Thymus (tissue), 11 donors: ENCODE measurements at regions not wholly inside any gene's neighbourhood (a gene's known extent, or its start where the extent isn't known, plus 50 kb on each side); places are given as distances from the start of the nearest gene placed in this dataset.

Experiments
- DNase-seq, 9 donors: peaks; one replicate each; pipeline ENCODE4 v3.0.0-alpha.2; 2013; ENCODE audit warnings: low spot score in 9 of 9, low read depth in 6 of 9, missing footprints in 1 of 9
- H3K27ac ChIP-seq, 2 donors: one replicate each; pipeline ENCODE4 v1.5.1; 2013; ENCODE audit warnings: control low read depth in 1 of 2, low read depth in 1 of 2, low read length in 1 of 2, mild to moderate bottlenecking in 1 of 2, moderate library complexity in 1 of 2
- H3K27me3 ChIP-seq, 2 donors: one replicate each; pipeline ENCODE4 v1.5.1; 2013; ENCODE audit warnings: low read length in 1 of 2; ENCODE audit not compliant: control insufficient read depth in 2 of 2, insufficient read depth in 1 of 2
- H3K36me3 ChIP-seq, 2 donors: one replicate each; pipeline ENCODE4 v1.5.1; 2013; ENCODE audit warnings: low read length in 1 of 2, mild to moderate bottlenecking in 1 of 2, moderate library complexity in 1 of 2; ENCODE audit not compliant: control insufficient read depth in 2 of 2, insufficient read depth in 2 of 2
- H3K4me1 ChIP-seq, 2 donors: one replicate each; pipeline ENCODE4 v1.5.1; 2013; ENCODE audit warnings: low read length in 2 of 2; ENCODE audit not compliant: control insufficient read depth in 2 of 2, insufficient read depth in 2 of 2
- H3K4me3 ChIP-seq, 2 donors: one replicate each; pipeline ENCODE4 v1.5.1; 2013; ENCODE audit warnings: low read length in 2 of 2, control low read depth in 1 of 2, mild to moderate bottlenecking in 1 of 2
- H3K9me3 ChIP-seq, 2 donors: one replicate each; pipeline ENCODE4 v1.5.1; 2013; ENCODE audit warnings: low read length in 1 of 2, mild to moderate bottlenecking in 1 of 2; ENCODE audit not compliant: control insufficient read depth in 2 of 2, insufficient read depth in 1 of 2
- WGBS: extraction: QIAGEN DNeasy Blood & Tissue Kit; methylation state at CpG from one replicate; pipeline ENCODE4 v1.1.7; 2013; 5-methylcytosine and 5-hydroxymethylcytosine counted together
- donor health status: healthy.

GRCh38 chr5:171682801-171683200 lies 102.8 kb upstream of the SMIM23 start:
- 96% methylated on average over 9 of the region's 9 CpGs for WGBS

GRCh38 chr5:171684169-171684568 lies 101.4 kb upstream of the SMIM23 start:
- H3K27ac ChIP-seq = no peak overlapping the region
- no peak for DNase-seq
- H3K4me1 ChIP-seq = no peaks in the 10 kb centered on the region
- H3K4me3 ChIP-seq = no peak overlapping the region
- H3K36me3 ChIP-seq = no peaks in the 10 kb centered on the region
- H3K27me3 ChIP-seq = peaks cover 0 to 4% of the 10 kb centered on the region in 2 donors
- no peaks in the 10 kb centered on the region for H3K9me3 ChIP-seq
- WGBS = 94% methylated on average over 5 of the region's 5 CpGs

More at GRCh38 chr5:171682801-171683200, 102.8 kb upstream of the SMIM23 start:
- Histone ChIP-seq H3K4me1 (no peaks in the 10 kb centered on the region), H3K27me3 (peaks cover 0 to 4% of the 10 kb centered on the region in 2 donors), H3K4me3 (no peak overlapping the region), H3K27ac (no peak overlapping the region), H3K36me3 (no peaks in the 10 kb centered on the region), H3K9me3 (no peaks in the 10 kb centered on the region)
- DNase-seq = no peak

- Histone ChIP-seq H3K4me3 (no peak overlapping the region), H3K9me3 (no peaks in the 10 kb centered on the region), H3K36me3 (no peaks in the 10 kb centered on the region), H3K27me3 (no peaks in the 10 kb centered on the region), H3K27ac (no peak overlapping the region), H3K4me1 (no peaks in the 10 kb centered on the region)
- 97% methylated on average over 11 of the region's 11 CpGs for whole genome bisulfite sequencing
- DNase-seq = no peak
Observed at GRCh38 chr5:171688696-171689495, 96.7 kb upstream of the SMIM23 start.

GRCh38 chr5:171689853-171690417 lies 95.7 kb upstream of the SMIM23 start:
- Histone ChIP-seq H3K36me3 (no peaks in the 10 kb centered on the region), H3K27me3 (no peaks in the 10 kb centered on the region), H3K27ac (no peak overlapping the region), H3K4me3 (no peak overlapping the region), H3K4me1 (no peaks in the 10 kb centered on the region), H3K9me3 (no peaks in the 10 kb centered on the region)
- no peak for DNase-seq

- H3K4me1 ChIP-seq = no peaks in the 10 kb centered on the region
- no peaks in the 10 kb centered on the region for H3K36me3 ChIP-seq
- no peak overlapping the region for H3K27ac ChIP-seq
- 89% methylated on average over 3 of the region's 3 CpGs for WGBS
- no peaks in the 10 kb centered on the region for H3K27me3 ChIP-seq
- no peaks in the 10 kb centered on the region for H3K9me3 ChIP-seq
- no peak for DNase-seq
- H3K4me3 ChIP-seq = no peak overlapping the region
Observed at GRCh38 chr5:171692107-171692506, 93.5 kb upstream of the SMIM23 start.

DNA sequence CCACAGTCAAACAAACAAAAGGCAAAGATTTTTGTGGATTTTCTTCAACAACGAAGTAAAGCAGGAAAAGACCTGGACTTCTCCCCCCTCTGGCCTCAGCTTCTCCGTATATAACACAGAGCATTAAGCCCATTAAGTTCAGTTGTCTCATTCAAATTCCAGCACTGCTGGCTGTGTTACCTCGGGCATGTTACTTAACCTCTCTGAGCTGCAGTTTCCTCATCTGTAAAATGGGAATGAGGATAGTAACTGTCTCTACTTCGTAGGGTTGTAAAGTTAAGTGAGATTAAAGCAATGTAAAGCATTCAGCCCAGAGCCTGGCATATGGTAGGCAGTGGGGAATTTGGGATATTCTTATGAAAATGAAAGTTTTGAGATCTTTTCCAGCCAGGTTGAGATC lies 92.7 kb upstream of the SMIM23 start:
- Histone ChIP-seq H3K4me3 (no peak overlapping the region), H3K36me3 (no peaks in the 10 kb centered on the region), H3K4me1 (no peaks in the 10 kb centered on the region), H3K9me3 (no peaks in the 10 kb centered on the region), H3K27ac (no peak overlapping the region), H3K27me3 (no peaks in the 10 kb centered on the region)
- no peak for DNase-seq
- 93% methylated on average over 4 of the region's 4 CpGs for WGBS

DNA sequence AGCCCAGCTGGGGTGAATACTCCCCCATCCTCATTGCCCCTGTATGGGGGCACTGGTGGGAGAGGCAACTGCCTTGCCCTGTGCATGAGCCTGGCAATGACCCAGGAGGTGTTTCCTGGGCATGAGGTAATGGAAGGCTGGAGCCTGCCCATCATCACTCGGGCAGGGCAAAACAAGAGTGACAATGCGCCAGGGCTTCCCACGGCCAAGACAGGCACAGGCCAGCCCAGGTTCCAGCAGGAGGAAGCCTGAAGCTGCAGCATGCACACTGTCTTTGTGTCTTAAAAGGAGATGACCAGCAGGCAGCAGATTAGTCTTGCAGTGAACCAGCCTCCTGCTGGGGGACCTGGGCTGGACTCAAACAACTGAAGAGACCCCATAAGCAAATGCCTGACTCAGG lies 92.2 kb upstream of the SMIM23 start:
- H3K9me3 ChIP-seq = no peaks in the 10 kb centered on the region
- no peaks in the 10 kb centered on the region for H3K36me3 ChIP-seq
- no peak overlapping the region for H3K27ac ChIP-seq
- H3K27me3 ChIP-seq = no peaks in the 10 kb centered on the region
- WGBS = 70% methylated on average over 3 of the region's 3 CpGs
- DNase-seq = no peak
- H3K4me3 ChIP-seq = no peak overlapping the region
- no peaks in the 10 kb centered on the region for H3K4me1 ChIP-seq

- H3K4me3 ChIP-seq = no peak overlapping the region
- H3K4me1 ChIP-seq = no peaks in the 10 kb centered on the region
- 88% methylated on average over 2 of the region's 2 CpGs for WGBS
- H3K9me3 ChIP-seq = no peaks in the 10 kb centered on the region
- no peaks in the 10 kb centered on the region for H3K36me3 ChIP-seq
- H3K27ac ChIP-seq = no peak overlapping the region
- DNase-seq = no peak
- no peaks in the 10 kb centered on the region for H3K27me3 ChIP-seq
Observed at GRCh38 chr5:171695804-171696203, 89.8 kb upstream of the SMIM23 start.

- 93% methylated on average over 18 of the region's 18 CpGs for WGBS
Observed at GRCh38 chr5:171697221-171698102, 88.2 kb upstream of the SMIM23 start.

More at GRCh38 chr5:171697221-171698102, 88.2 kb upstream of the SMIM23 start:
- H3K9me3 ChIP-seq = no peaks in the 10 kb centered on the region
- no peak overlapping the region for H3K27ac ChIP-seq
- DNase-seq = no peak
- H3K4me1 ChIP-seq = peaks cover 0 to 7% of the 10 kb centered on the region in 2 donors
- H3K4me3 ChIP-seq = no peak overlapping the region
- H3K27me3 ChIP-seq = no peaks in the 10 kb centered on the region
- no peaks in the 10 kb centered on the region for H3K36me3 ChIP-seq
